A549 (cell line): ENCODE measurements at regions not wholly inside any gene's neighbourhood (a gene's known extent, or its start where the extent isn't known, plus 50 kb on each side); places are given as distances from the start of the nearest gene placed in this dataset.

ENCODE experiments used
- ATOH8 ChIP-seq: fragments of 250-450 bp; sonication (Bioruptor Pico); IDR thresholded peaks from 2 replicates; pipeline ENCODE4 v1.5.0; 2020; ENCODE audit warnings: low read depth, mild to moderate bottlenecking, moderate library complexity
- BCL3 ChIP-seq: fragments of >200 bp; sonication (Bioruptor Twin); formaldehyde crosslinking; IDR thresholded peaks from 3 replicates; pipeline ENCODE4 v1.6.1; 2016
- CEBPB ChIP-seq, 2 experiments: fragments of >200 bp in 1 of 2; sonication (Bioruptor Twin) in 1 of 2; formaldehyde crosslinking in 1 of 2; IDR thresholded peaks; 2 replicates each; pipeline ENCODE4 v1.6.1; 2012 to 2016
- CHD2 ChIP-seq: fragments of 150-350 bp; IDR thresholded peaks from 2 replicates; pipeline ENCODE4 v1.6.1; 2014; ENCODE audit warnings: low read length; ENCODE audit not compliant: partially characterized antibody
- EHMT2 ChIP-seq: fragments of 200-600 bp; sonication (generic); IDR thresholded peaks from 2 replicates; pipeline ENCODE4 v1.6.1; 2016; ENCODE audit warnings: antibody characterized with exemption, low read depth, mild to moderate bottlenecking, moderate library complexity
- FOXS1 ChIP-seq: fragments of 250-450 bp; sonication (Bioruptor Pico); IDR thresholded peaks from 2 replicates; pipeline ENCODE4 v1.5.0; 2020; ENCODE audit warnings: mild to moderate bottlenecking, moderate library complexity
- HMGXB4 ChIP-seq: fragments of 250-450 bp; sonication (Bioruptor Pico); IDR thresholded peaks from 2 replicates; pipeline ENCODE4 v1.5.0; 2021; ENCODE audit warnings: mild to moderate bottlenecking, moderate library complexity, borderline replicate concordance
- HOXA7 ChIP-seq: fragments of 250-450 bp; sonication (Bioruptor Pico); IDR thresholded peaks from 2 replicates; pipeline ENCODE4 v1.5.0; 2020; ENCODE audit warnings: mild to moderate bottlenecking, moderate library complexity
- JUNB ChIP-seq: fragments of >200 bp; sonication (Bioruptor Twin); formaldehyde crosslinking; IDR thresholded peaks from 2 replicates; pipeline ENCODE4 v1.6.1; 2016
- MAZ ChIP-seq: fragments of 150-350 bp; IDR thresholded peaks from 2 replicates; pipeline ENCODE4 v1.6.1; 2014; ENCODE audit warnings: antibody characterized with exemption, low read depth, low read length, borderline replicate concordance
- NPAS2 ChIP-seq: fragments of 250-450 bp; sonication (Bioruptor Pico); IDR thresholded peaks from 2 replicates; pipeline ENCODE4 v1.8.0; 2022; ENCODE audit warnings: mild to moderate bottlenecking, moderate library complexity, borderline replicate concordance
- POLR2A ChIP-seq: IDR thresholded peaks from 2 replicates; pipeline ENCODE4 v1.6.1; 2012; ENCODE audit warnings: mild to moderate bottlenecking, low read length
- POLR2AphosphoS2 ChIP-seq: conservative IDR thresholded peaks from 2 replicates; pipeline ENCODE4 v1.6.1; 2012; ENCODE audit warnings: low read length, improper control_type of control experiment, inconsistent platforms
- RAD21 ChIP-seq, 2 experiments: fragments of >200 bp in 1 of 2; sonication (Bioruptor Twin) in 1 of 2; formaldehyde crosslinking in 1 of 2; IDR thresholded peaks in 1 of 2; conservative IDR thresholded peaks in 1 of 2; 2 replicates in 1 of 2; 3 replicates in 1 of 2; pipeline ENCODE4 v1.6.1; 2012 to 2018; ENCODE audit warnings: inconsistent platforms in 1 of 2
- RCOR1 ChIP-seq: fragments of 150-350 bp; IDR thresholded peaks from 2 replicates; pipeline ENCODE4 v1.6.1; 2014; ENCODE audit warnings: antibody characterized with exemption, low read length, low read depth
- RNF2 ChIP-seq: fragments of 200-600 bp; sonication (generic); IDR thresholded peaks from 2 replicates; pipeline ENCODE4 v1.6.1; 2016; ENCODE audit warnings: low read depth, mild to moderate bottlenecking, antibody characterized with exemption, moderate library complexity, borderline replicate concordance
- SREBF2 ChIP-seq: fragments of 450-650 bp; IDR thresholded peaks from 2 replicates; pipeline ENCODE4 v1.6.1; 2014; ENCODE audit warnings: mild to moderate bottlenecking, moderate library complexity
- TP53 ChIP-seq: fragments of 250-450 bp; sonication (Bioruptor Pico); IDR thresholded peaks from 2 replicates; pipeline ENCODE4 v1.5.0; 2021; ENCODE audit warnings: mild to moderate bottlenecking, moderate library complexity
- USF2 ChIP-seq: fragments of 450-650 bp; IDR thresholded peaks from 2 replicates; pipeline ENCODE4 v1.6.1; 2014; ENCODE audit warnings: antibody characterized with exemption
- ZSCAN20 ChIP-seq: fragments of 250-450 bp; sonication (Bioruptor Pico); IDR thresholded peaks from 2 replicates; pipeline ENCODE4 v1.8.0; 2022; ENCODE audit warnings: mild to moderate bottlenecking, moderate library complexity
- TF ChIP-seq, protein P1 (sequence below): IDR thresholded peaks from 2 replicates; pipeline ENCODE4 v1.6.1; 2012
- TF ChIP-seq, protein P2 (sequence below): fragments of 200-600 bp; sonication (generic); IDR thresholded peaks from 2 replicates; pipeline ENCODE4 v1.6.1; 2016; ENCODE audit warnings: antibody characterized with exemption, mild to moderate bottlenecking, moderate library complexity
- TF ChIP-seq, protein P3 (sequence below): fragments of 150-350 bp; IDR thresholded peaks from 2 replicates; pipeline ENCODE4 v1.6.1; 2014; ENCODE audit warnings: low read depth, mild to moderate bottlenecking, low read length

- TF ChIP-seq ATOH8: no peak
- TF ChIP-seq HOXA7 (CRISPR knock-in tag): no peak
- TF ChIP-seq CEBPB (IDR thresholded peaks at IDR 0.05): no peak
- no peak for TF ChIP-seq ZSCAN20 (CRISPR knock-in tag)
- TF ChIP-seq POLR2AphosphoS2: no peak
- TF ChIP-seq EHMT2: no peak
- TF ChIP-seq, protein P1, sequence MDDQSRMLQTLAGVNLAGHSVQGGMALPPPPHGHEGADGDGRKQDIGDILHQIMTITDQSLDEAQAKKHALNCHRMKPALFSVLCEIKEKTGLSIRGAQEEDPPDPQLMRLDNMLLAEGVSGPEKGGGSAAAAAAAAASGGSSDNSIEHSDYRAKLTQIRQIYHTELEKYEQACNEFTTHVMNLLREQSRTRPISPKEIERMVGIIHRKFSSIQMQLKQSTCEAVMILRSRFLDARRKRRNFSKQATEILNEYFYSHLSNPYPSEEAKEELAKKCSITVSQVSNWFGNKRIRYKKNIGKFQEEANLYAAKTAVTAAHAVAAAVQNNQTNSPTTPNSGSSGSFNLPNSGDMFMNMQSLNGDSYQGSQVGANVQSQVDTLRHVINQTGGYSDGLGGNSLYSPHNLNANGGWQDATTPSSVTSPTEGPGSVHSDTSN: no peak
- no peak for TF ChIP-seq HMGXB4 (CRISPR knock-in tag)
- TF ChIP-seq JUNB: peak; percentile 58; the same call in 1 of the 2 replicates
- TF ChIP-seq CHD2: no peak
- no peak for TF ChIP-seq USF2
- TF ChIP-seq, protein P2, sequence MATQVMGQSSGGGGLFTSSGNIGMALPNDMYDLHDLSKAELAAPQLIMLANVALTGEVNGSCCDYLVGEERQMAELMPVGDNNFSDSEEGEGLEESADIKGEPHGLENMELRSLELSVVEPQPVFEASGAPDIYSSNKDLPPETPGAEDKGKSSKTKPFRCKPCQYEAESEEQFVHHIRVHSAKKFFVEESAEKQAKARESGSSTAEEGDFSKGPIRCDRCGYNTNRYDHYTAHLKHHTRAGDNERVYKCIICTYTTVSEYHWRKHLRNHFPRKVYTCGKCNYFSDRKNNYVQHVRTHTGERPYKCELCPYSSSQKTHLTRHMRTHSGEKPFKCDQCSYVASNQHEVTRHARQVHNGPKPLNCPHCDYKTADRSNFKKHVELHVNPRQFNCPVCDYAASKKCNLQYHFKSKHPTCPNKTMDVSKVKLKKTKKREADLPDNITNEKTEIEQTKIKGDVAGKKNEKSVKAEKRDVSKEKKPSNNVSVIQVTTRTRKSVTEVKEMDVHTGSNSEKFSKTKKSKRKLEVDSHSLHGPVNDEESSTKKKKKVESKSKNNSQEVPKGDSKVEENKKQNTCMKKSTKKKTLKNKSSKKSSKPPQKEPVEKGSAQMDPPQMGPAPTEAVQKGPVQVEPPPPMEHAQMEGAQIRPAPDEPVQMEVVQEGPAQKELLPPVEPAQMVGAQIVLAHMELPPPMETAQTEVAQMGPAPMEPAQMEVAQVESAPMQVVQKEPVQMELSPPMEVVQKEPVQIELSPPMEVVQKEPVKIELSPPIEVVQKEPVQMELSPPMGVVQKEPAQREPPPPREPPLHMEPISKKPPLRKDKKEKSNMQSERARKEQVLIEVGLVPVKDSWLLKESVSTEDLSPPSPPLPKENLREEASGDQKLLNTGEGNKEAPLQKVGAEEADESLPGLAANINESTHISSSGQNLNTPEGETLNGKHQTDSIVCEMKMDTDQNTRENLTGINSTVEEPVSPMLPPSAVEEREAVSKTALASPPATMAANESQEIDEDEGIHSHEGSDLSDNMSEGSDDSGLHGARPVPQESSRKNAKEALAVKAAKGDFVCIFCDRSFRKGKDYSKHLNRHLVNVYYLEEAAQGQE: no peak
- no peak for TF ChIP-seq TP53
- TF ChIP-seq RCOR1: no peak
- TF ChIP-seq NPAS2 (CRISPR knock-in tag): no peak
- no peak for TF ChIP-seq POLR2A
- TF ChIP-seq RNF2: no peak
- no peak for TF ChIP-seq MAZ
- TF ChIP-seq, protein P3, sequence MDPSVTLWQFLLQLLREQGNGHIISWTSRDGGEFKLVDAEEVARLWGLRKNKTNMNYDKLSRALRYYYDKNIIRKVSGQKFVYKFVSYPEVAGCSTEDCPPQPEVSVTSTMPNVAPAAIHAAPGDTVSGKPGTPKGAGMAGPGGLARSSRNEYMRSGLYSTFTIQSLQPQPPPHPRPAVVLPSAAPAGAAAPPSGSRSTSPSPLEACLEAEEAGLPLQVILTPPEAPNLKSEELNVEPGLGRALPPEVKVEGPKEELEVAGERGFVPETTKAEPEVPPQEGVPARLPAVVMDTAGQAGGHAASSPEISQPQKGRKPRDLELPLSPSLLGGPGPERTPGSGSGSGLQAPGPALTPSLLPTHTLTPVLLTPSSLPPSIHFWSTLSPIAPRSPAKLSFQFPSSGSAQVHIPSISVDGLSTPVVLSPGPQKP: no peak
- no peak for TF ChIP-seq BCL3
- TF ChIP-seq SREBF2: no peak
- TF ChIP-seq FOXS1 (CRISPR knock-in tag): no peak
- TF ChIP-seq RAD21 (conservative IDR thresholded peaks at IDR 0.05 in 1 of 2, IDR thresholded peaks at IDR 0.05 in 1 of 2): peak in 1 of 2 experiments; percentile 45; a peak in 3 of 5 replicates
- TF ChIP-seq, all 56 proteins: peak for 10
Measured at GRCh38 chr10:78964952-78965633, 103.7 kb upstream of the ZMIZ1 start (continued).
